ENCODE measurements at regions not wholly inside any gene's neighbourhood (a gene's known extent, or its start where the extent isn't known, plus 50 kb on each side); places are given as distances from the start of the nearest gene placed in this dataset.

GRCh38 chr6:106882138-106882537 lies 92.4 kb downstream of the CD24 start:
- TF ChIP-seq, protein P1, sequence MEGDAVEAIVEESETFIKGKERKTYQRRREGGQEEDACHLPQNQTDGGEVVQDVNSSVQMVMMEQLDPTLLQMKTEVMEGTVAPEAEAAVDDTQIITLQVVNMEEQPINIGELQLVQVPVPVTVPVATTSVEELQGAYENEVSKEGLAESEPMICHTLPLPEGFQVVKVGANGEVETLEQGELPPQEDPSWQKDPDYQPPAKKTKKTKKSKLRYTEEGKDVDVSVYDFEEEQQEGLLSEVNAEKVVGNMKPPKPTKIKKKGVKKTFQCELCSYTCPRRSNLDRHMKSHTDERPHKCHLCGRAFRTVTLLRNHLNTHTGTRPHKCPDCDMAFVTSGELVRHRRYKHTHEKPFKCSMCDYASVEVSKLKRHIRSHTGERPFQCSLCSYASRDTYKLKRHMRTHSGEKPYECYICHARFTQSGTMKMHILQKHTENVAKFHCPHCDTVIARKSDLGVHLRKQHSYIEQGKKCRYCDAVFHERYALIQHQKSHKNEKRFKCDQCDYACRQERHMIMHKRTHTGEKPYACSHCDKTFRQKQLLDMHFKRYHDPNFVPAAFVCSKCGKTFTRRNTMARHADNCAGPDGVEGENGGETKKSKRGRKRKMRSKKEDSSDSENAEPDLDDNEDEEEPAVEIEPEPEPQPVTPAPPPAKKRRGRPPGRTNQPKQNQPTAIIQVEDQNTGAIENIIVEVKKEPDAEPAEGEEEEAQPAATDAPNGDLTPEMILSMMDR (IDR thresholded peaks at IDR 0.05), result no peak
- TF ChIP-seq EP300 (IDR thresholded peaks at IDR 0.05) (no peak), POLR2A (IDR thresholded peaks at IDR 0.05) (no peak)

Measured in stomach (tissue), 4 donors.